ENCODE measurements at regions not wholly inside any gene's neighbourhood (a gene's known extent, or its start where the extent isn't known, plus 50 kb on each side); places are given as distances from the start of the nearest gene placed in this dataset.

DNA sequence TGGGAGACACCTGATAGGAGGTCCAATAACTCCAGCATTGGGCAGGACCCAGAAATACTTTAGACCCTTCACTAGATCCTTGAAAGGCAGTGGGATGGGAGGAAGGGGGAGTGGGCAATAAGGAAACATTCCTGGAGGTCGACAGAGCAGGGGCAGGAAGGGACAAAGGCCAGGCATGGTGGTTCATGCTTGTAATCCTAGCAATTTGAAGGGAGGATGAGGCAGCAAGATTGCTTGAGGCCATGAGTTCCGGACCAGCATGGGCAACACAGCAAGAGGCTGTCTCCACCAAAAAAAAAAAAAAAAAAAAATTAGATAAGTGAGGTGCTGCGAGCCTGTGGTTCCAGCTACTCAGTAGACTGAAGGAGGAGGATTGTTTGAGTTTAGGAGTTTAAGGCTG is 134.9 kb downstream of the JCAD start:
- no peak for DNase-seq

DNA sequence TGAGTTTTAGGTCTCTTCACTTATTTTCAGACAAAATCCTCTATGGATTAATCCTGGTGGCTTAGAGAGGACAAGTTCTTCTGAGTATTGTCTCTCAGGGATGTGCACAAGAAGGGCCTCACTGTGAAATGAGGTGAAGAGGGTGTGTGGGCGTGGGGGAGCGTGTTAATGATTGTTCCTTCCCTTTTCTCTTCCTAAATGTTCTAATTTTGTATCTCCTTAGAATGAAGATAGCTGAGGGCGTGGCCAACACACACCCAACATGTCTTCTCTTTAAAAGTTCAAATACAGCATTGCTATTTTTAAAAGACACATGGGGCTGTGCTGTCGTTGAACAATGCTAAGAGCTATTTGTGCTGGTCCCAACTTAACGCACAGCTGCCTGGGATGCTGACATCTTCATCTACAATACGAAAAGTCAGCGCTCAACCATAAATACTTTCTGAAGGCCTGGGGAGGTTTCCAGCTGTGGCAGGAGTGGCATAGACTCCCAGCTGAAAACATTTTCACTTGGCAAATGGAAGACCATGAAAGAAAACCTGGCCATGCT is 135.9 kb downstream of the JCAD start:
- DNase-seq, result no peak

GRCh38 chr10:29922892-29923291 is 136.5 kb downstream of the JCAD start:
- no peak for DNase-seq

DNA sequence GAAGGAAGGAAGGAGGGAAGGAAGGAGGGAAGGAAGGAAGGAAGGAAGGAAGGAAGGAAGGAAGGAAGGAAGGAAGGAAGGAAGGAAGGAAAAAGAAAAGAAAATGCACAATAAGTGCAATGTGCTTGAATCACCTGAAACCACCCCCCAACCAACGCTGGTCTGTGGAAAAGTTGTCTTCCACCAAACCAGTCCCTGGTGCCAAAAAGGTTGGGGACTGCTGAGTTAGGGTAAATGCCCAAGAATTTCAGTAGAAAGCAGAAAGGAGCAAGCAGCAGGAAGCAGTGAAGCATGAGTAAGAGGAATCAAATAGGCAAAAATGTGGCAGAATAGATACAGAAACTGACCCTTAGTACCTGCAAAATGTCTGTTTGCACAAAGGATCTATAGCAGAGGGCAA is 137.2 kb downstream of the JCAD start:
- DNase-seq, result no peak

GRCh38 chr10:29921071-29921446 is 138.3 kb downstream of the JCAD start:
- no peak for DNase-seq

DNA sequence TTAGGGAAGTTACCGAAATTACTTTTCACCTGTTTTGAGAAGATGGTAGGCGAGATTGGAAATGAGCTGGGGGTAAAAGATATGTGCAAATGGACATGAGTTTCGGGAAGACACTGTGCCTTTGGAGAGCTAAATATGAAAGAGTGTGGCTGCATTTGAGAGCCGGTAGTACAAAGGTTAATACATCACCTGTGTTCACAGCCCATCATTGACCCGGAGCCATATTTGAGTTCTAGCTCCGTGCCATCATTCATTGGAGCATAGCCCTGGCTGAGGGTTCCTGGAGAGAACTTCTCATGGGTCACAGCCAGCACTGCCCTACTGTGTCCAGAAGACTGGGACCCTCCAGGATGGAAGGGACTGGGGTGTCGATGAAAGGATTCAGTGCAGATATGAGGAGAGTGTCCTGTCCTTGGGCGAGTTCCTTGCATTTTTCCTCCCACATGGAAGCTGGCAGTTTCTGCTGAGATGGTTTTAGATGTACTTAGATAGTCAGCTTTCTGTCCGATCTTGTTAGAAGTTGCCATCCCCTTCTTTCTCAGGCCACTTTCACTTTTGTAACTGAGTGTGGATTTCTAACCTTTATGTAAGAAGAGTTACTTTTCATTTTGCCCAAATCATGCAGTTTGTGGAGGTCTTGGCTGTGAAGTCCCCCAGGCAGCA is 138.8 kb downstream of the JCAD start:
- DNase-seq, result no peak

- no peak for DNase-seq
Measured at GRCh38 chr10:29918623-29919400, 140.6 kb downstream of the JCAD start.

DNA sequence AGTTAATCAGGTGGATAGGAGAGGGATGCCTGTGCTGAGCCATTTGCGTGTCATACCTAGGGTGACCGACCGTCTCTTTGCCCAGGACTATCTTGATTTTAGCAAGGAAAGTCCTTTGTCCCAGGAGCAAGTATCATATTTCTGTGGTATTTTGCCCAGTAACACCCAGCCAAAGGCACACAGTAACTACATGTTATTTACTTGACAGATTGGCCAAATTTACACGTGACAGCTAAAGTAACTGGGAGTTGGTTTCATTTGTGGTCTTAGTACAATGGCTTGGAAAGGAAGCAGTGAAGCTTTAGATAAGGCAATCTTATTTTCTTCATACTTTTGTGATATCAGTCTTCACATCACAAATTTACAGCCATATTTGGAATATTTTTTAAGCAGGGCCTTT is 142.1 kb downstream of the JCAD start:
- no peak for DNase-seq

- DNase-seq, result no peak
Measured at GRCh38 chr10:29916669-29917068, 142.7 kb downstream of the JCAD start.

- DNase-seq, result no peak
Measured at GRCh38 chr10:29914986-29915785, 144.2 kb downstream of the JCAD start.

DNA sequence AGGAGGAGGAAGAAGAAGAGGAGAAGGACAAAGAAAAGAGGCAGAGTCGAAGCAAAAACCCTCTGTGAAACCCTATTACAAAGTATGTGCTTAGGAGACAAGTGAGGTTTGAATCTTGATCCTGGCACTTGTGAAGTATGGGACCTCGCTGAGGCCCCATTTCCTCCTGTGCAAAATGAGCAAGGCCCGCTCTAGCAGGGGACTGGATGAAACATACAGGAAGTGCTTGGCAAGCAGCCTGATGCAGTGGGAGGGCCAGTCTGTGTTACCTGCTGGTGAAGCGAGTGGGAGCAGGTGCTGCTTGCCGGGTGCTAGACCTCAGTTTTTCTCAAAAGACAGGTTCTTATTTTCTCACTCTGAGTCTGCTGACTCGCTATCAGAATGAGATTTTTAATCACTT is 150.4 kb downstream of the JCAD start:
- no peak for DNase-seq

DNA sequence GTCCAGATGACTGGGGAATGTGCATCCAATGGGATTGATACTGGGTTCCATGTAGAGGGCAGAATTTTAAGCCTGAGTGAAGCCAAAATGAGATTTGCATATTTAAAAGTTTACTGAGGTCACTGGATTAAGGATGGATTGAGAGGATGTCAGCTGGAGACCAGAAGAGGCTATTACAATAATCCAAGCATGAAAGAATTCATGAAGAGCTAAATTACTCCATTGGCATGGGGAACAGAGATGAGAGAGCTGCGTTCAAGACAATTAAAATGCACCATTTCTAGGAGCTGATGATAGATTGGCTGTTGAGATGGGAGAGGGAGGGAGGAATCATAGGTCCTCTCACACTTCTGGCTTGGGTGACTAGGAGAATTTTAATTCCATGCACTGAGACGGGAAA is 158.5 kb downstream of the JCAD start:
- no peak for DNase-seq

DNA sequence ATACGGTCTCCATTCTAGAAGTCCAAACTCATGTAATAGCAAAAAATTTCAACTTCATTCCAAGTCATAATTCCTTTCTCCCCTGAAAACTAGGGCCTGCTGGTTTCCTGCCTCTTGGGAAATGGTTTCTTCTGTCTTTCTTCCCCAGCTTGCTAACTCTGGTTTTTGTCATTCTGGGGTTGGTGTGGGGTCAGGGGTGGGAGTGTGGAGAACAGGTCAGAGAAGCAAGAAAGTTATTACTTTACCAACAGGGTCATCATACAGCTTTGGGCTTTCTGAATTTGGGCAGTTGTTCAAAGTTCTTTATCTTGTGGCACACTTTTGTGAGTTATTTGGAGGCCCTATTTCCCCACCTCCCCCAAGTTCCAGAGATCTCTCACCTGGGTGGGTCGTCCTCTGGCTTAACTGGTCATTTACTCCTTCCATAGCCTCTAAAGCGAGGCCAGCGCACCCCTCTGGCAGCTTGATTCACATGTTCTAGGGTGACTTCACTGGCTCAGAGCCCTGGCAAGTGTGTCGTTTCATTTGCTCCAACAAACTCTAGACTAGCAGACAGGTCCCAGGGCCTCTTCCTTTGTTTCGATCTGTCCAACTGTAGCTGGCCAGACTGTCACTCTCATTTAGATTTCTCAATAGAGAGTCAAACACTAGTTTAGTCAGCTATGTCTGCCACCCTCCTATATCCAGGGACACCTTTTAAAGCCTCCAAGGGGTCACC is 161.2 kb downstream of the JCAD start:
- DNase-seq, result no peak

GRCh38 chr10:29897430-29897829 is 162.0 kb downstream of the JCAD start:
- DNase-seq, result no peak

DNA sequence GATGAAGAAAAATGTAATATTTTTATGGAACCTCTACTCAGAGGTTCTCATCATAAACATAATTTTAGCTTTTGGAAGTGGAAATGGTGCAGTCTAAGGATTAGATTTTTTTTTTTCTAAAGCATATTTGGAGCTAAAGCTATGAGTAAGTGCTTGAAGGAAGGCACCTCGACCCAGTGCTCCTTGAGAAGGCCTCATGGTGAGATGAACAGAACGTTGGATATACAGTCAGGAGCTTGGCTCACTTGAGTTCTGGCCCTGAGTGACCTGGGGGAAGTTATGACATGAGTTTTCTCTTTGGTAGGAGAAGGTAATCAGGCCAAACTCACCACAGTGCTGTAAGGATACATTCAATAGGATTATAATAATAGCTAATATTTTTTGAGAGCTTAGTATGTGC is 163.3 kb downstream of the JCAD start:
- no peak for DNase-seq

- no peak for DNase-seq
Measured at GRCh38 chr10:29895456-29895855, 163.9 kb downstream of the JCAD start.

DNA sequence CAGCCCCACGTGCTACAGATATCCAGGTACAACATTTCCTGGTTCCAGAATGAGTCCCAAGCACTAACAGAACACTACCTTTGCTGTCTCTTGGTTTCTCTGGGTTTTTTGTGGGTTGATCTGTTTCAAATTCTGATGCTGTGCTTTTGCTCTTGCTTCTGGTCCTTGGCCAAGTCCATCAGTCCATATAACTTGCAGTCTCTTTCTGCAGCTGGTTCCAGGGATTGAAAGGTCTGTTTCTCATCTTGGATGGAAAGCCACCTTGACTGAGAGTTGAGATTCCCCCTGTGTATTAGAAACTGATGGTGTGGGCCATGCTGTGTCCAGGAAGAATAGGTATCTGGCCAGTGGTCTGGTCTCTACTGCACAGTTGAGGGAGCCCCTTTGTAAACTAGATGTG is 171.1 kb downstream of the JCAD start:
- no peak for DNase-seq

GRCh38 chr10:29886299-29886698 is 173.1 kb downstream of the JCAD start:
- DNase-seq, result no peak

- DNase-seq, result no peak
Measured at GRCh38 chr10:29883231-29883630, 176.2 kb downstream of the JCAD start.

DNA sequence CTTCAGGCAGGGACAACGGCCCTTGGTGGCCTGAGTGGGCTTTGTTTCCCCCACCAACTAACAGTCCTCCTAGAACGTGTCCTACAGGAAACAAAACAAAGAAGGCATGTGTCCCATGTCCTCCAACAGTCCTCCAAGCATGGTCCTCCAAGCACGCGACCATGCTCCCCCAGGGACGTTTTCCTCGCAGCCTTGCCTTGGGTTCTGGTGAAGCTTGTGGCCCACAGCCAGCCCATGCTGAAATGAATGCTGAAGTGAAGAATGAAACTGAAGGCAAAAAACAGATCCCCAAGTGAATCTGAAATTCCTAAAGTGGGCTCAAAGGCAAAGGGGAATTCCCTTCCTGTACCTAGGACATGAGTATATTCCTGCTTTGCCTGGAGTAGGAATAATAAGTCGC is 176.6 kb downstream of the JCAD start:
- DNase-seq, result no peak

DNA sequence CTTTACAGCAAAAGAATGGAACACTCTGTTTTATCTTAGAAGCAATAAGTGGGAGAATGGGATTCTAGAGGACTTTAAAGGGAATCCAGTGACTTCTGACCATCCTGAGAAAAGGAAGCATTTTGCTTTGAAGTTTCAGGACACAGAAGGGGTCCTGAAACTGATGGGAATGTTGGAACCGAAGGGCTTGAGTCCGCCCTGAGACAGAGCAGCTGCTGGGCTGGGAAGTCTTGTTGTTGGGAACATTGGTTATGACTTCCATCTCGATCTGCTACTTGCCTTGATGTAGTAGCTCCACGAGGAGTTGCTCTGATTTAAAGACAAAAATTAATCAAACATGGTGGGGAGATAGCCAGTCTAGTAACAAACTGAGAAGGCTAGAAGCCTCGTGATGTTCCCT is 177.6 kb downstream of the JCAD start:
- DNase-seq, result no peak

DNA sequence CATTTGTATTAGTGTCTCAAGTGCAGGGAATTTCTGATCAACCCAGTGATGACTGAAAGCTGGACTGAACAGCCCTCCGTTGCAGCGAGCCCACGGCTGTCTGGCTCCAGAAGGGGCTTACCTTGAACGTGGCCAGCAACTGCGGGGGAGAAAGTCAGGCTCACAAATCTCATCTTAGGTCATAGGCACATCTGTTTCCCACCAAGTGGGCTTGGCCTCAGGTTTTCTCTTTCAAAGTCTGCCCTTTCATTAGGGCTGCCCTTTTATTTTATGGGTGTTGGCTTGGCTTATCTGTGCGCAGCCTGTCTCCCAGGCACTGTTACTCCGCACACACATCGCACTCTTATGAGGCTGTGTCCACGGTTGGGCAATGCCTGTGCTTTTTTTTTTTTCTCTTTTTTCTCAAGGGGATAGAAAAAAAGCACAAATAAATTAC is 178.0 kb downstream of the JCAD start:
- DNase-seq, result no peak

- no peak for DNase-seq
Measured at GRCh38 chr10:29880856-29881255, 178.5 kb downstream of the JCAD start.

All from NCI-H1436 treated with DMSO at 0.1 percent for 48 hours (cell line).